ENCODE measurements at regions not wholly inside any gene's neighbourhood (a gene's known extent, or its start where the extent isn't known, plus 50 kb on each side); places are given as distances from the start of the nearest gene placed in this dataset.

GRCh38 chr2:5869936-5870335 is 177.8 kb downstream of the SOX11 start:
- TF ChIP-seq CTCF (IDR thresholded peaks at IDR 0.05; ENCODE audit: unreplicated experiment) = no peak
- Mint-ChIP-seq H3K27me3 (ENCODE audit: insufficient read depth, unreplicated experiment) (no peaks in the 10 kb centered on the region), H3K36me3 (ENCODE audit: insufficient read depth, unreplicated experiment) (no peaks in the 10 kb centered on the region), H3K4me3 (ENCODE audit: unreplicated experiment) (no peak overlapping the region), H3K27ac (ENCODE audit: low read depth, unreplicated experiment) (no peak overlapping the region), H3K9me3 (ENCODE audit: unreplicated experiment) (peaks cover 8% of the 10 kb centered on the region), H3K4me1 (ENCODE audit: insufficient read depth, unreplicated experiment) (no peaks in the 10 kb centered on the region)
- no TSS peak for BruUV-seq (replicated peaks)
- CTCF ChIA-PET = interaction anchor here (0.6 kb wide), 1 partner anchor 258 kb away, joined by 3 read pairs; no protein-coding TSS in a partner anchor
- intact Hi-C loops (cut with micrococcal nuclease) = no loop called here
- POLR2A ChIA-PET = no interaction called here
- DNase-seq (ENCODE audit: unreplicated experiment) = no peak

GRCh38 chr2:5877360-5877759 is 185.2 kb downstream of the SOX11 start:
- POLR2A ChIA-PET = no interaction called here
- no peaks in the 10 kb centered on the region for H3K36me3 Mint-ChIP-seq (ENCODE audit: insufficient read depth, unreplicated experiment)
- BruUV-seq (replicated peaks) = no TSS peak
- DNase-seq (ENCODE audit: unreplicated experiment) = no peak
- intact Hi-C loops (cut with micrococcal nuclease) = no loop called here
- H3K27me3 Mint-ChIP-seq (ENCODE audit: insufficient read depth, unreplicated experiment) = no peaks in the 10 kb centered on the region
- peaks cover 18% of the 10 kb centered on the region for H3K9me3 Mint-ChIP-seq (ENCODE audit: unreplicated experiment)
- H3K4me1 Mint-ChIP-seq (ENCODE audit: insufficient read depth, unreplicated experiment) = peaks cover 6% of the 10 kb centered on the region
- CTCF ChIA-PET = no interaction called here
- H3K4me3 Mint-ChIP-seq (ENCODE audit: unreplicated experiment) = no peak overlapping the region
- H3K27ac Mint-ChIP-seq (ENCODE audit: low read depth, unreplicated experiment) = no peak overlapping the region
- no peak for TF ChIP-seq CTCF (IDR thresholded peaks at IDR 0.05; ENCODE audit: unreplicated experiment)

- Mint-ChIP-seq H3K36me3 (ENCODE audit: insufficient read depth, unreplicated experiment) (no peaks in the 10 kb centered on the region), H3K4me1 (ENCODE audit: insufficient read depth, unreplicated experiment) (peaks cover 6% of the 10 kb centered on the region), H3K4me3 (ENCODE audit: unreplicated experiment) (no peak overlapping the region), H3K27me3 (ENCODE audit: insufficient read depth, unreplicated experiment) (no peaks in the 10 kb centered on the region), H3K9me3 (ENCODE audit: unreplicated experiment) (peaks cover 7% of the 10 kb centered on the region), H3K27ac (ENCODE audit: low read depth, unreplicated experiment) (no peak overlapping the region)
- no TSS peak for BruUV-seq (replicated peaks)
- no peak for DNase-seq (ENCODE audit: unreplicated experiment)
- POLR2A ChIA-PET = interaction anchor here (0.7 kb wide), 1 partner anchor 349 kb away, joined by 3 read pairs; no protein-coding TSS in a partner anchor
- TF ChIP-seq CTCF (IDR thresholded peaks at IDR 0.05; ENCODE audit: unreplicated experiment) = no peak
- CTCF ChIA-PET = interaction anchor here (0.5 to 1.0 kb wide), 3 partner anchors 9 to 813 kb away, joined by 3 read pairs; no protein-coding TSS in a partner anchor
- intact Hi-C loops (cut with micrococcal nuclease) = no loop called here
Measured at GRCh38 chr2:5885451-5886173, 193.4 kb downstream of the SOX11 start.

- ChIA-PET POLR2A (no interaction called here), CTCF (interaction anchor here (0.5 to 0.6 kb wide), 2 partner anchors 10 to 814 kb away, joined by 3 read pairs; no protein-coding TSS in a partner anchor)
- H3K36me3 Mint-ChIP-seq (ENCODE audit: insufficient read depth, unreplicated experiment) = no peaks in the 10 kb centered on the region
Measured at GRCh38 chr2:5886462-5886861, 194.3 kb downstream of the SOX11 start.

More at GRCh38 chr2:5886462-5886861, 194.3 kb downstream of the SOX11 start:
- TF ChIP-seq CTCF (IDR thresholded peaks at IDR 0.05; ENCODE audit: unreplicated experiment) = no peak
- no peak overlapping the region for H3K4me3 Mint-ChIP-seq (ENCODE audit: unreplicated experiment)
- H3K27ac Mint-ChIP-seq (ENCODE audit: low read depth, unreplicated experiment) = no peak overlapping the region
- intact Hi-C loops (cut with micrococcal nuclease) = no loop called here
- peaks cover 6% of the 10 kb centered on the region for H3K4me1 Mint-ChIP-seq (ENCODE audit: insufficient read depth, unreplicated experiment)
- DNase-seq (ENCODE audit: unreplicated experiment) = no peak
- H3K9me3 Mint-ChIP-seq (ENCODE audit: unreplicated experiment) = peaks cover 5% of the 10 kb centered on the region
- BruUV-seq (replicated peaks) = no TSS peak
- H3K27me3 Mint-ChIP-seq (ENCODE audit: insufficient read depth, unreplicated experiment) = no peaks in the 10 kb centered on the region

All from MCF 10A (cell line).